ENCODE measurements at regions not wholly inside any gene's neighbourhood (a gene's known extent, or its start where the extent isn't known, plus 50 kb on each side); places are given as distances from the start of the nearest gene placed in this dataset.

- H4K8ac ChIP-seq (ENCODE audit: low read depth, low read length) = no peak overlapping the region
- H2BK120ac ChIP-seq (ENCODE audit: low read depth, low read length) = no peak overlapping the region
- no peak overlapping the region for H2BK12ac ChIP-seq (ENCODE audit: low read length)
- H3K14ac ChIP-seq (ENCODE audit: low read length) = no peak overlapping the region
- H4K91ac ChIP-seq (ENCODE audit: low read depth, low read length, poor library complexity) = no peak overlapping the region
- H2AFZ ChIP-seq (ENCODE audit: low read length) = no peak overlapping the region
- no peak overlapping the region for H2BK15ac ChIP-seq (ENCODE audit: low read length)
- no peak overlapping the region for H3K4ac ChIP-seq (ENCODE audit: low read length)
- H3K4me2 ChIP-seq (ENCODE audit: insufficient read depth, low read length, poor library complexity, severe bottlenecking) = no peak overlapping the region
- DNase-seq (ENCODE audit: low spot score) = no peak
- no CpG with 5 or more reads among the region's 4 CpGs for WGBS, 2 donors (ENCODE audit: extremely low coverage in 2 of 2, insufficient read length in 2 of 2, insufficient replicate concordance in 1 of 2)
- no peak overlapping the region for H2AK5ac ChIP-seq (ENCODE audit: low read depth, low read length)
- H3K9me3 ChIP-seq (replicated peaks in 1 of 2; ENCODE audit: control insufficient read depth in 2 of 2, insufficient read depth in 1 of 2, low read depth in 1 of 2, low read length in 2 of 2) = no peaks in the 10 kb centered on the region
- H3K79me1 ChIP-seq (ENCODE audit: low read depth, low read length) = no peaks in the 10 kb centered on the region
- H3K27me3 ChIP-seq (ENCODE audit: control insufficient read depth in 3 of 3, insufficient read depth in 3 of 3, low read depth in 1 of 3, low read length in 3 of 3) = peaks cover 0 to 10% (median 0%) of the 10 kb centered on the region in 3 experiments
- no peak overlapping the region for H3K18ac ChIP-seq (ENCODE audit: low read length)
- no peak overlapping the region for H3K23ac ChIP-seq (ENCODE audit: low read depth, low read length, poor library complexity)
- no peak overlapping the region for H3K4me3 ChIP-seq (ENCODE audit: low read length in 2 of 2)
- no peak overlapping the region for H3K27ac ChIP-seq (replicated peaks; ENCODE audit: low read length)
- no peaks in the 10 kb centered on the region for H3K4me1 ChIP-seq (ENCODE audit: control insufficient read depth in 2 of 2, insufficient read depth in 1 of 2, low read depth in 1 of 2, low read length in 2 of 2)
- no peak overlapping the region for H2BK5ac ChIP-seq (ENCODE audit: low read length)
- H3K36me3 ChIP-seq (replicated peaks in 1 of 2; ENCODE audit: control insufficient read depth in 2 of 2, insufficient read depth in 2 of 2, low read length in 2 of 2) = no peaks in the 10 kb centered on the region
- H3K9ac ChIP-seq (ENCODE audit: low read depth, low read length, poor library complexity) = no peak overlapping the region
These were observed 62.6 kb upstream of the PHF21A start for GRCh38 chr11:46183819-46184218.

GRCh38 chr11:46181843-46182424, 60.7 kb upstream of the PHF21A start:
- Histone ChIP-seq H4K91ac (ENCODE audit: low read depth, low read length, poor library complexity) (no peak overlapping the region), H3K4ac (ENCODE audit: low read length) (no peak overlapping the region), H4K8ac (ENCODE audit: low read depth, low read length) (no peak overlapping the region), H2BK5ac (ENCODE audit: low read length) (no peak overlapping the region), H3K27ac (replicated peaks; ENCODE audit: low read length) (no peak overlapping the region), H3K79me1 (ENCODE audit: low read depth, low read length) (no peaks in the 10 kb centered on the region), H3K14ac (ENCODE audit: low read length) (no peak overlapping the region), H2AFZ (ENCODE audit: low read length) (no peak overlapping the region), H3K9ac (ENCODE audit: low read depth, low read length, poor library complexity) (no peak overlapping the region), H3K36me3 (replicated peaks in 1 of 2; ENCODE audit: control insufficient read depth in 2 of 2, insufficient read depth in 2 of 2, low read length in 2 of 2) (no peaks in the 10 kb centered on the region), H3K4me2 (ENCODE audit: insufficient read depth, low read length, poor library complexity, severe bottlenecking) (no peak overlapping the region), H3K4me1 (ENCODE audit: control insufficient read depth in 2 of 2, insufficient read depth in 1 of 2, low read depth in 1 of 2, low read length in 2 of 2) (no peaks in the 10 kb centered on the region), H3K18ac (ENCODE audit: low read length) (no peak overlapping the region), H2BK15ac (ENCODE audit: low read length) (no peak overlapping the region), H3K23ac (ENCODE audit: low read depth, low read length, poor library complexity) (no peak overlapping the region), H2BK120ac (ENCODE audit: low read depth, low read length) (no peak overlapping the region), H3K4me3 (ENCODE audit: low read length in 2 of 2) (no peak overlapping the region), H3K9me3 (replicated peaks in 1 of 2; ENCODE audit: control insufficient read depth in 2 of 2, insufficient read depth in 1 of 2, low read depth in 1 of 2, low read length in 2 of 2) (no peaks in the 10 kb centered on the region), H3K27me3 (ENCODE audit: control insufficient read depth in 3 of 3, insufficient read depth in 3 of 3, low read depth in 1 of 3, low read length in 3 of 3) (peaks cover 0 to 14% (median 0%) of the 10 kb centered on the region in 3 experiments), H2AK5ac (ENCODE audit: low read depth, low read length) (no peak overlapping the region), H2BK12ac (ENCODE audit: low read length) (no peak overlapping the region)
- WGBS, 2 donors (ENCODE audit: extremely low coverage in 2 of 2, insufficient read length in 2 of 2, insufficient replicate concordance in 1 of 2) = no CpG with 5 or more reads among the region's 5 CpGs
- DNase-seq (ENCODE audit: low spot score) = no peak

- DNase-seq (ENCODE audit: low spot score) = no peak
- no peak overlapping the region for H3K27ac ChIP-seq (replicated peaks; ENCODE audit: low read length)
- no peak overlapping the region for H3K4me2 ChIP-seq (ENCODE audit: insufficient read depth, low read length, poor library complexity, severe bottlenecking)
- WGBS, 2 donors (ENCODE audit: extremely low coverage in 2 of 2, insufficient read length in 2 of 2, insufficient replicate concordance in 1 of 2) = no CpG with 5 or more reads among the region's 1 CpG
- no peaks in the 10 kb centered on the region for H3K79me1 ChIP-seq (ENCODE audit: low read depth, low read length)
- H3K23ac ChIP-seq (ENCODE audit: low read depth, low read length, poor library complexity) = no peak overlapping the region
- no peak overlapping the region for H3K4me3 ChIP-seq (ENCODE audit: low read length in 2 of 2)
- H3K14ac ChIP-seq (ENCODE audit: low read length) = no peak overlapping the region
- no peak overlapping the region for H3K18ac ChIP-seq (ENCODE audit: low read length)
- no peaks in the 10 kb centered on the region for H3K4me1 ChIP-seq (ENCODE audit: control insufficient read depth in 2 of 2, insufficient read depth in 1 of 2, low read depth in 1 of 2, low read length in 2 of 2)
- H2BK120ac ChIP-seq (ENCODE audit: low read depth, low read length) = no peak overlapping the region
- no peaks in the 10 kb centered on the region for H3K36me3 ChIP-seq (replicated peaks in 1 of 2; ENCODE audit: control insufficient read depth in 2 of 2, insufficient read depth in 2 of 2, low read length in 2 of 2)
- no peak overlapping the region for H3K9ac ChIP-seq (ENCODE audit: low read depth, low read length, poor library complexity)
- H4K8ac ChIP-seq (ENCODE audit: low read depth, low read length) = no peak overlapping the region
- H2BK15ac ChIP-seq (ENCODE audit: low read length) = no peak overlapping the region
- no peak overlapping the region for H4K91ac ChIP-seq (ENCODE audit: low read depth, low read length, poor library complexity)
- H2BK5ac ChIP-seq (ENCODE audit: low read length) = no peak overlapping the region
- H2BK12ac ChIP-seq (ENCODE audit: low read length) = no peak overlapping the region
- peaks cover 0 to 14% (median 0%) of the 10 kb centered on the region in 3 experiments for H3K27me3 ChIP-seq (ENCODE audit: control insufficient read depth in 3 of 3, insufficient read depth in 3 of 3, low read depth in 1 of 3, low read length in 3 of 3)
- H2AFZ ChIP-seq (ENCODE audit: low read length) = no peak overlapping the region
- no peaks in the 10 kb centered on the region for H3K9me3 ChIP-seq (replicated peaks in 1 of 2; ENCODE audit: control insufficient read depth in 2 of 2, insufficient read depth in 1 of 2, low read depth in 1 of 2, low read length in 2 of 2)
- H3K4ac ChIP-seq (ENCODE audit: low read length) = no peak overlapping the region
- H2AK5ac ChIP-seq (ENCODE audit: low read depth, low read length) = no peak overlapping the region
These were observed 60.1 kb upstream of the PHF21A start for GRCh38 chr11:46181387-46181786.

- no CpG with 5 or more reads among the region's 4 CpGs for WGBS, 2 donors (ENCODE audit: extremely low coverage in 2 of 2, insufficient read length in 2 of 2, insufficient replicate concordance in 1 of 2)
- Histone ChIP-seq H2BK5ac (ENCODE audit: low read length) (no peak overlapping the region), H3K9ac (ENCODE audit: low read depth, low read length, poor library complexity) (no peak overlapping the region), H2BK15ac (ENCODE audit: low read length) (no peak overlapping the region), H3K4me3 (ENCODE audit: low read length in 2 of 2) (no peak overlapping the region), H3K18ac (ENCODE audit: low read length) (no peak overlapping the region), H2BK120ac (ENCODE audit: low read depth, low read length) (no peak overlapping the region), H3K36me3 (replicated peaks in 1 of 2; ENCODE audit: control insufficient read depth in 2 of 2, insufficient read depth in 2 of 2, low read length in 2 of 2) (no peaks in the 10 kb centered on the region), H3K4me1 (ENCODE audit: control insufficient read depth in 2 of 2, insufficient read depth in 1 of 2, low read depth in 1 of 2, low read length in 2 of 2) (no peaks in the 10 kb centered on the region), H3K27ac (replicated peaks; ENCODE audit: low read length) (no peak overlapping the region), H3K14ac (ENCODE audit: low read length) (no peak overlapping the region), H4K8ac (ENCODE audit: low read depth, low read length) (no peak overlapping the region), H3K27me3 (ENCODE audit: control insufficient read depth in 3 of 3, insufficient read depth in 3 of 3, low read depth in 1 of 3, low read length in 3 of 3) (peaks cover 0 to 14% (median 0%) of the 10 kb centered on the region in 3 experiments), H2AK5ac (ENCODE audit: low read depth, low read length) (no peak overlapping the region), H4K91ac (ENCODE audit: low read depth, low read length, poor library complexity) (no peak overlapping the region), H2AFZ (ENCODE audit: low read length) (no peak overlapping the region), H2BK12ac (ENCODE audit: low read length) (no peak overlapping the region), H3K4me2 (ENCODE audit: insufficient read depth, low read length, poor library complexity, severe bottlenecking) (no peak overlapping the region), H3K9me3 (replicated peaks in 1 of 2; ENCODE audit: control insufficient read depth in 2 of 2, insufficient read depth in 1 of 2, low read depth in 1 of 2, low read length in 2 of 2) (no peaks in the 10 kb centered on the region), H3K79me1 (ENCODE audit: low read depth, low read length) (no peaks in the 10 kb centered on the region), H3K4ac (ENCODE audit: low read length) (no peak overlapping the region), H3K23ac (ENCODE audit: low read depth, low read length, poor library complexity) (no peak overlapping the region)
- DNase-seq (ENCODE audit: low spot score) = no peak
These were observed 59.5 kb upstream of the PHF21A start for GRCh38 chr11:46180736-46181135.
